ENCODE measurements at regions not wholly inside any gene's neighbourhood (a gene's known extent, or its start where the extent isn't known, plus 50 kb on each side); places are given as distances from the start of the nearest gene placed in this dataset.

- Mint-ChIP-seq H3K4me3 (ENCODE audit: unreplicated experiment) (no peak overlapping the region), H3K4me1 (ENCODE audit: low read depth) (no peaks in the 10 kb centered on the region)
These were observed 1888.4 kb downstream of the MAT2B start for GRCh38 chr5:165393839-165394238.

GRCh38 chr5:165397516-165397915, 1892.1 kb downstream of the MAT2B start:
- Mint-ChIP-seq H3K27me3 (ENCODE audit: low read depth) (no peaks in the 10 kb centered on the region), H3K4me1 (ENCODE audit: low read depth) (no peaks in the 10 kb centered on the region), H3K9me3 (ENCODE audit: low read depth) (no peaks in the 10 kb centered on the region), H3K27ac (ENCODE audit: unreplicated experiment) (no peak overlapping the region), H3K36me3 (ENCODE audit: low read depth) (no peaks in the 10 kb centered on the region), H3K4me3 (ENCODE audit: unreplicated experiment) (no peak overlapping the region)
- DNase-seq (ENCODE audit: low spot score), result no peak
- TF ChIP-seq CTCF (IDR thresholded peaks at IDR 0.05), result no peak

More at GRCh38 chr5:165393839-165394238, 1888.4 kb downstream of the MAT2B start:
- Mint-ChIP-seq H3K9me3 (ENCODE audit: low read depth) (peaks cover 13% of the 10 kb centered on the region), H3K36me3 (ENCODE audit: low read depth) (no peaks in the 10 kb centered on the region), H3K27ac (ENCODE audit: unreplicated experiment) (no peak overlapping the region), H3K27me3 (ENCODE audit: low read depth) (no peaks in the 10 kb centered on the region)
- TF ChIP-seq CTCF (IDR thresholded peaks at IDR 0.05), result no peak
- DNase-seq (ENCODE audit: low spot score), result no peak

GRCh38 chr5:165400086-165400485, 1894.7 kb downstream of the MAT2B start:
- Mint-ChIP-seq H3K36me3 (ENCODE audit: low read depth) (no peaks in the 10 kb centered on the region), H3K27me3 (ENCODE audit: low read depth) (no peaks in the 10 kb centered on the region), H3K4me3 (ENCODE audit: unreplicated experiment) (no peak overlapping the region), H3K9me3 (ENCODE audit: low read depth) (no peaks in the 10 kb centered on the region), H3K4me1 (ENCODE audit: low read depth) (no peaks in the 10 kb centered on the region), H3K27ac (ENCODE audit: unreplicated experiment) (no peak overlapping the region)
- TF ChIP-seq CTCF (IDR thresholded peaks at IDR 0.05), result no peak
- DNase-seq (ENCODE audit: low spot score), result no peak

- DNase-seq (ENCODE audit: low spot score), result no peak
- no peak overlapping the region for H3K4me3 Mint-ChIP-seq (ENCODE audit: unreplicated experiment)
- no peaks in the 10 kb centered on the region for H3K36me3 Mint-ChIP-seq (ENCODE audit: low read depth)
- peaks cover 22% of the 10 kb centered on the region for H3K9me3 Mint-ChIP-seq (ENCODE audit: low read depth)
- no peaks in the 10 kb centered on the region for H3K4me1 Mint-ChIP-seq (ENCODE audit: low read depth)
- H3K27ac Mint-ChIP-seq (ENCODE audit: unreplicated experiment), result no peak overlapping the region
- no peak for TF ChIP-seq CTCF (IDR thresholded peaks at IDR 0.05)
- H3K27me3 Mint-ChIP-seq (ENCODE audit: low read depth), result no peaks in the 10 kb centered on the region
These were observed 1899.5 kb downstream of the MAT2B start for GRCh38 chr5:165404917-165405316.

GRCh38 chr5:165405340-165405739, 1899.9 kb downstream of the MAT2B start:
- H3K9me3 Mint-ChIP-seq (ENCODE audit: low read depth), result peaks cover 25% of the 10 kb centered on the region
- H3K27ac Mint-ChIP-seq (ENCODE audit: unreplicated experiment), result no peak overlapping the region
- no peak overlapping the region for H3K4me3 Mint-ChIP-seq (ENCODE audit: unreplicated experiment)
- DNase-seq (ENCODE audit: low spot score), result no peak
- H3K4me1 Mint-ChIP-seq (ENCODE audit: low read depth), result no peaks in the 10 kb centered on the region
- H3K36me3 Mint-ChIP-seq (ENCODE audit: low read depth), result no peaks in the 10 kb centered on the region
- no peaks in the 10 kb centered on the region for H3K27me3 Mint-ChIP-seq (ENCODE audit: low read depth)
- TF ChIP-seq CTCF (IDR thresholded peaks at IDR 0.05), result no peak
